ENCODE measurements at regions not wholly inside any gene's neighbourhood (a gene's known extent, or its start where the extent isn't known, plus 50 kb on each side); places are given as distances from the start of the nearest gene placed in this dataset.

- in situ Hi-C loops (cut with MboI; ENCODE audit: low pct_unique_long_range_greater_than_20kb, low sequenced_read_pairs, unreplicated experiment), result no loop called here
- DNase-seq (ENCODE audit: low spot score), result no peak
- no peak for TF ChIP-seq CTCF (IDR thresholded peaks at IDR 0.05; ENCODE audit: extremely low read depth, insufficient read depth, missing control alignments)
Measured at GRCh38 chr13:65653613-65654012, 1576.5 kb downstream of the PCDH9 start.

DNA sequence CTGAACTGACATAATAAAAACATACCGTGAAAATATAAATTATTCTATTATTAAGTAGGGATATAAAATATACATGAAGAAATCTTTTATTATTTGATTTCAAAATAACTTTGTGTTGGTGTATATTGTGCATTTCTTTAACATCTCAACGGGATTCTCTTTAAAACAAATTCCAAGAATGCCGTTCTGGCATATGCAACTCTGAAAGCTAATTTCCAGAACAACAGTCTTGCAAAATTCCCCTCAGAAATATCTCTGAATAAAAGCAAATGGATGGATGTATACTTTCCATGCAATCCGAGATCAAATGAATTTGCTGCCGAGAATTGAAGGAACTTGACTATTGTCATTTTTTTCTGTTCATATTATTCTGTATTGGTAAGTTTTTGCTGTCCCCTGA is 1579.8 kb downstream of the PCDH9 start:
- no peak for DNase-seq (ENCODE audit: low spot score)
- in situ Hi-C loops (cut with MboI; ENCODE audit: low pct_unique_long_range_greater_than_20kb, low sequenced_read_pairs, unreplicated experiment), result no loop called here
- TF ChIP-seq CTCF (IDR thresholded peaks at IDR 0.05; ENCODE audit: extremely low read depth, insufficient read depth, missing control alignments), result no peak

DNA sequence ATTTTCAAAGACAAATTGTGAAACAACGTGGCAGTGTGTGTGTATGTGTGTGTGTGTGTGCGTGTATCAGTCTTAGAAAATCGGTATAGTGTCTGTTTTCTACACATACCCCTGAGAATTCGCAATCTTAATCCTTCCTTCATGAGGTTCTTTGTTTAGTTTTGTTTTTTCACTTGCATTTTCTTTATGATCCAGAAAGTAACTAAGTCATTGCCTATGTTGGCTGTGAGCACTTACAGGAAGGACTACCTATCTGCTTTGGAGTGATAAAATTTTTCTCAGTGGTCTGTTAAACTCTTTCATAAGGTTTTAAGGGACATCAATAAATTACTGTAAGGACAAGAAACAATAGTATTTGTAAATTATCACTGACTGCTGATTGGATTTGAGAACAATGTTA is 1587.1 kb downstream of the PCDH9 start:
- TF ChIP-seq CTCF (IDR thresholded peaks at IDR 0.05; ENCODE audit: extremely low read depth, insufficient read depth, missing control alignments), result no peak
- DNase-seq (ENCODE audit: low spot score), result no peak
- in situ Hi-C loops (cut with MboI; ENCODE audit: low pct_unique_long_range_greater_than_20kb, low sequenced_read_pairs, unreplicated experiment), result no loop called here

DNA sequence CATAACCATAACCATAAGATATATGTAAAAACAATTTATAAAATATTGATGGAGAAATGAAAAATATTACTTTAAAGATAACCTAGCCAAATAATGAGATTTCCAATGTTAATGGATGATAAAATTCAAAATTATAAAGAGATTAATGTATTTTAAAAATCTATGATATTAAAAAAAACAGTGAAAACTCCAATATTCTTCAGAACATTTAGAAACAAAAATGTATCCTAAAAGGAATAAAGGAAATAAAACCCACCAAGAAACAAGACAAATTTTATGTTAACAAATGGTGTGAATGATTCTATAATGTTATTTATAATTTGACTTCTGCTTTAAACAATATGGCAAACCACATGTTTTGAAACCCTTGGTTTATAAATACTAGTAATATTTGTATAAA is 1587.8 kb downstream of the PCDH9 start:
- TF ChIP-seq CTCF (IDR thresholded peaks at IDR 0.05; ENCODE audit: extremely low read depth, insufficient read depth, missing control alignments), result no peak
- in situ Hi-C loops (cut with MboI; ENCODE audit: low pct_unique_long_range_greater_than_20kb, low sequenced_read_pairs, unreplicated experiment), result no loop called here
- no peak for DNase-seq (ENCODE audit: low spot score)

DNA sequence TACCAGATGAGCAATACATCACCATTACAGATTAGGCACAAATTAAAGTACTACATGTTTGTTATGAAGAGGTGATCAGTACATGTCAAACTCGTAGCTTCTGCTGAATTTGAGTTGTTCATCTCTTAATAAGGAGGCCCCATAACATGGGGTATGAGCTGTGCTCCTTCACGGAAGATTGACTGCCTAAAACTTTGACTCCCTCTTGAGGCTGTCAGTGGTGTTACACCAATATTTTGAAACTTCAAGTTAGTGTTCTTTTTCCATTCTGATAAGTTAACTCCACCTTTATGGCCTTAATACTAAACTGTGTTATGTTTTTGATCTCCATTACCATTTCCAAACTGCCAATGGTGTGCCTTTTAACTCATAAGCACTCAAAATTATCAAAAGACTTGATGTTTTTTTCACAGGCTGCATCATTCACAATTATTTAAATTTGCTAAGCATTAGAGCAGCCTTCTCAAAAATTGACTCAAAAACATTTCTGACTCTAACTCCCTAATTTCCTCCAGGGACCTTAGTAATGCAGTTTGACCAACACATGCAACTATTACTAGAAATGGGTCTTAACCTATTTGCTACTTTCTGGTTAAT is 1591.5 kb downstream of the PCDH9 start:
- peak; percentile 63 for TF ChIP-seq CTCF (IDR thresholded peaks at IDR 0.05; ENCODE audit: extremely low read depth, insufficient read depth, missing control alignments)
- in situ Hi-C loops (cut with MboI; ENCODE audit: low pct_unique_long_range_greater_than_20kb, low sequenced_read_pairs, unreplicated experiment), result no loop called here
- peak; percentile 4 for DNase-seq (ENCODE audit: low spot score)

GRCh38 chr13:65633806-65634205 is 1596.3 kb downstream of the PCDH9 start:
- no peak for TF ChIP-seq CTCF (IDR thresholded peaks at IDR 0.05; ENCODE audit: extremely low read depth, insufficient read depth, missing control alignments)
- in situ Hi-C loops (cut with MboI; ENCODE audit: low pct_unique_long_range_greater_than_20kb, low sequenced_read_pairs, unreplicated experiment), result no loop called here
- DNase-seq (ENCODE audit: low spot score), result no peak

DNA sequence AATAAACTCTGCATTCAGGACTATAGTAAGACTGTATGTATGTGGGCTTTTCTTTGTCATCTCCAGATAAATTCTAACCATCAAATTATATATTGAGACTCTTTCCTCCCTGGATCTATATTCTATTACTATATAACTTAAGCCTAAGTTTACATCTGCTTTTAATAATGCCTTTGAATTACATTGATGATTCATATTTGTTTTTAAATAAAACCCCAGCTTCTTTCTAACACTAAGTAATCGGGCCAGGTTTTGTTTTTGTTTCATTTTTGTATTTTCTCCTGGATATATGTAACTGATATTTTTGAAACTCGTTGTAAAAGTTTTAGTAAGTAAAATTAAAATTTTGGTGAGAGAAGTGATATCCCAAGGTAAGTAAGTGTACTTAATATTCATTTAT is 1599.1 kb downstream of the PCDH9 start:
- TF ChIP-seq CTCF (IDR thresholded peaks at IDR 0.05; ENCODE audit: extremely low read depth, insufficient read depth, missing control alignments), result no peak
- in situ Hi-C loops (cut with MboI; ENCODE audit: low pct_unique_long_range_greater_than_20kb, low sequenced_read_pairs, unreplicated experiment), result no loop called here
- no peak for DNase-seq (ENCODE audit: low spot score)

Data from GM13977 (cell line).